Kidney tubule cell (primary cell): ENCODE measurements at regions not wholly inside any gene's neighbourhood (a gene's known extent, or its start where the extent isn't known, plus 50 kb on each side); places are given as distances from the start of the nearest gene placed in this dataset.

Experiments
- DNase-seq: peaks from one replicate; pipeline ENCODE4 v3.0.0-alpha.2; 2018; ENCODE audit warnings: low spot score

GRCh38 chr6:168968228-168968627, 285.4 kb downstream of the THBS2 start:
- peak; percentile 92 for DNase-seq

- no peak for DNase-seq
Observed at GRCh38 chr6:168967281-168967925, 286.2 kb downstream of the THBS2 start.

- peak; percentile 61 for DNase-seq
Observed at GRCh38 chr6:168964138-168964835, 289.4 kb downstream of the THBS2 start.

- DNase-seq, result no peak
Observed at GRCh38 chr6:168962886-168963285, 290.8 kb downstream of the THBS2 start.

GRCh38 chr6:168961264-168961656, 292.4 kb downstream of the THBS2 start:
- no peak for DNase-seq

GRCh38 chr6:168960551-168961263, 292.9 kb downstream of the THBS2 start:
- DNase-seq, result no peak

- no peak for DNase-seq
Observed at GRCh38 chr6:168959696-168960095, 293.9 kb downstream of the THBS2 start.

- DNase-seq, result peak; percentile 72
Observed at GRCh38 chr6:168956884-168957730, 296.5 kb downstream of the THBS2 start.

GRCh38 chr6:168956141-168956838, 297.4 kb downstream of the THBS2 start:
- DNase-seq, result no peak

- DNase-seq, result no peak
Observed at GRCh38 chr6:168953461-168953860, 300.2 kb downstream of the THBS2 start.

GRCh38 chr6:168951217-168951616, 302.4 kb downstream of the THBS2 start:
- no peak for DNase-seq

GRCh38 chr6:168950858-168951214, 302.8 kb downstream of the THBS2 start:
- DNase-seq, result no peak

GRCh38 chr6:168949981-168950857, 303.4 kb downstream of the THBS2 start:
- no peak for DNase-seq

GRCh38 chr6:168948990-168949531, 304.6 kb downstream of the THBS2 start:
- DNase-seq, result peak; percentile 7

- no peak for DNase-seq
Observed at GRCh38 chr6:168948002-168948401, 305.6 kb downstream of the THBS2 start.

GRCh38 chr6:168943231-168943905, 310.3 kb downstream of the THBS2 start:
- no peak for DNase-seq

- DNase-seq, result no peak
Observed at GRCh38 chr6:168942646-168943045, 311.0 kb downstream of the THBS2 start.

- no peak for DNase-seq
Observed at GRCh38 chr6:168941036-168941435, 312.6 kb downstream of the THBS2 start.

- no peak for DNase-seq
Observed at GRCh38 chr6:168939796-168940195, 313.9 kb downstream of the THBS2 start.

- no peak for DNase-seq
Observed at GRCh38 chr6:168939041-168939440, 314.6 kb downstream of the THBS2 start.
